Coronary artery (tissue), 2 donors: ENCODE measurements at regions not wholly inside any gene's neighbourhood (a gene's known extent, or its start where the extent isn't known, plus 50 kb on each side); places are given as distances from the start of the nearest gene placed in this dataset.
A peak's percentile ranks its signal among the peaks of the same experiment; 100 is the strongest.

ENCODE experiments used
- DNase-seq: peaks from one replicate; pipeline ENCODE4 v3.0.0-alpha.2; 2017; ENCODE audit warnings: low spot score
- H3K27ac ChIP-seq, 2 donors: fragments of 200-600 bp; sonication (generic); one replicate each; pipeline ENCODE4 v1.5.1; 2016 to 2019
- H3K4me3 ChIP-seq: fragments of 200-600 bp; sonication (generic); 2 replicates; pipeline ENCODE4 v1.5.1; 2016; ENCODE audit warnings: mild to moderate bottlenecking, moderate library complexity
- TF ChIP-seq, protein P1 (sequence below): fragments of 200-600 bp; sonication (generic); IDR thresholded peaks from one replicate; pipeline ENCODE4 v1.5.1; 2019; ENCODE audit warnings: antibody characterized with exemption

DNA sequence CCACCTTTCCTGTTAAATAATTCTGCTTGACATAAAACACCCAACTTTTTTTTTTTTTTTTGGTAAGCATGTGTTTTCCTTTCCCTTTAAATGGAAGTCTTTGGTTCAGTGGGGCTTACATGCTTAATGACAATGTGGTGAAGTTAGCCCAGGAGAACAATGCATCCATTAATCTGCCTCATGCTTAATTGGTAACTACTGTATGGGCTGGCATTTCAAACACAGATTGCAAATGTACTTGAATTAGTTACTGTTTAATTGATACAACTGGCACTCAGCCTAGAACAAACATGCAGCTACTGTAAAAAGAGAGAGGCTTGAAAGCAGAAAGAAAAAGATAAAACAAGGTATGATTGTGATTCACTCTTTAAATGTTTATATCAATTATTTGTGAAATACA is 483.6 kb upstream of the NOX3 start:
- H3K27ac ChIP-seq = no peak overlapping the region
- TF ChIP-seq, protein P1, sequence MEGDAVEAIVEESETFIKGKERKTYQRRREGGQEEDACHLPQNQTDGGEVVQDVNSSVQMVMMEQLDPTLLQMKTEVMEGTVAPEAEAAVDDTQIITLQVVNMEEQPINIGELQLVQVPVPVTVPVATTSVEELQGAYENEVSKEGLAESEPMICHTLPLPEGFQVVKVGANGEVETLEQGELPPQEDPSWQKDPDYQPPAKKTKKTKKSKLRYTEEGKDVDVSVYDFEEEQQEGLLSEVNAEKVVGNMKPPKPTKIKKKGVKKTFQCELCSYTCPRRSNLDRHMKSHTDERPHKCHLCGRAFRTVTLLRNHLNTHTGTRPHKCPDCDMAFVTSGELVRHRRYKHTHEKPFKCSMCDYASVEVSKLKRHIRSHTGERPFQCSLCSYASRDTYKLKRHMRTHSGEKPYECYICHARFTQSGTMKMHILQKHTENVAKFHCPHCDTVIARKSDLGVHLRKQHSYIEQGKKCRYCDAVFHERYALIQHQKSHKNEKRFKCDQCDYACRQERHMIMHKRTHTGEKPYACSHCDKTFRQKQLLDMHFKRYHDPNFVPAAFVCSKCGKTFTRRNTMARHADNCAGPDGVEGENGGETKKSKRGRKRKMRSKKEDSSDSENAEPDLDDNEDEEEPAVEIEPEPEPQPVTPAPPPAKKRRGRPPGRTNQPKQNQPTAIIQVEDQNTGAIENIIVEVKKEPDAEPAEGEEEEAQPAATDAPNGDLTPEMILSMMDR = no peak
- H3K4me3 ChIP-seq = no peak overlapping the region
- no peak for DNase-seq

DNA sequence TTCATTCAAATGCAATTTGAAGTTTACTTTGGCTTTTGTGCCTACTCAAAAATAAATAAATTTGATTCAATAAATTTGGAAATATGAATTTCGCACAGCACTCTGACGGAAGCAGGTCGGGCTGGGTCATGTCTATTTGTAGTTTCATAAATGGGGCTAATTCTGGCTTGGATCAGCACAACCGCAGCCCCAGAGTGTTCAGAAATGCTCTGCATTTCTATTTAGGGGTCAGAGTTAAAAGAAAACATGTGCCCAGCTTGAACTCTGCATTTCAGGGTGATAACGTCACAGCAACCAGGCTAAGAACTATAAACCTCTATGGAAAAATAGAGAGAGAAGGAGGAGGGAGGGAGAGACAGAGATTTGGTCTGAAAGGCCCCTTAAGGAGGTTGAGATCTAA is 480.9 kb upstream of the NOX3 start:
- TF ChIP-seq, protein P1 = no peak
- peak; percentile 79 for DNase-seq
- Histone ChIP-seq H3K4me3 (no peak overlapping the region), H3K27ac (peak overlapping the region; percentile 24 to 57)

DNA sequence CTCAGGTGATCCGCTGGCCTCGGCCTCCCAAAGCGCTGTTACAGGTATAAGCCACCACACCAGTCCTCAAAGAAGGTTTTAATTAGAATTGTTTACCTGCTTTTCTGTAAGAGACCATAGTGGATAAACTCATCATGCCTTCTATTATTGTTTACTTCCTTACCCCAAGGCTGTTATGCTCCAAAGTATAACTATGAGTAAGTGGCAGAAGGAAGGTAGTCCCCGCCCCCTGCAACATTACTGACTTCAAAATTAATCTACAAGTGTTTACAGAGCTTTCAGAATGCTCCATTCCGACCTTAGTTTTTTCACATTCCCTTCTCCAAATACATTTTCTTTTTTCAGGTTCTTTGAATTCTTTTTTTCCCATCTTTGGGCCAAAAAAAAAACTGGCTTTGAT is 480.5 kb upstream of the NOX3 start:
- TF ChIP-seq, protein P1 = no peak
- Histone ChIP-seq H3K27ac (peak overlapping the region; percentile 55 to 57), H3K4me3 (no peak overlapping the region)
- no peak for DNase-seq

DNA sequence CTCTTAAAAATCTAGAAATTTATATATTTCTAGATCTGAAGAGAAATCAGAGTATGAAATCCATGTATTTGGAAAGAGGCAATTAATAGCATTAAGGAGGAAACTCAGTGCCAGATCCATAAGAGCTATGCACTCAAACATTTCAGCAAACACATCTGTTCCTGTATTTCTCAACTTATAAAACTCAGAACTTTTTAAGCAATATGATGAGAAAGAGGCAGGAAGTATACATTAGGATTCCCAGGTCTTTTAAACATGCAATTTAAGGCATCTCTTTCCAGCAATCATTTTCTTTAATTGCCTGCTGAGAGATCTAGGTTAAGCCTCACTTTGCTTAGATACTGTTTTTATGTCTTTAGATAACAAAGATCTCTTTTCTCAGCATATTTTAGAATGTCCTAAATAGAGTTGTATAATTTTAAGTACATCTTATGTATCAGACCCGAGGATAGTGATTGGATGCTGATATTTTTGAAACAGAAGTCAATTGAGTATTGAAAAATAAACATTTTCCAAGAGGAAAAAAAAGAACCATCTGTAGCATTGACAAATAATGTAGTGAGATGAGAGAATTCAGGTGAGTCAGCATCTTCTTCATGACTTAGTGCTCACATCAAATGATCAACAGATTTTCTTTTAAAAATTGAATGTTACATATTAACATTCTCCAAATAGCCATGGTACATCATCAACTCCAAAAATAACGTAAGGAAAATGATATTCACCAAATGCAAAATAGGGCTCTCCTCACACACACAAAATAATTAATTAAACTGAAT is 461.4 kb upstream of the NOX3 start:
- DNase-seq = no peak
- TF ChIP-seq, protein P1 = no peak
- Histone ChIP-seq H3K27ac (no peak overlapping the region), H3K4me3 (no peak overlapping the region)

DNA sequence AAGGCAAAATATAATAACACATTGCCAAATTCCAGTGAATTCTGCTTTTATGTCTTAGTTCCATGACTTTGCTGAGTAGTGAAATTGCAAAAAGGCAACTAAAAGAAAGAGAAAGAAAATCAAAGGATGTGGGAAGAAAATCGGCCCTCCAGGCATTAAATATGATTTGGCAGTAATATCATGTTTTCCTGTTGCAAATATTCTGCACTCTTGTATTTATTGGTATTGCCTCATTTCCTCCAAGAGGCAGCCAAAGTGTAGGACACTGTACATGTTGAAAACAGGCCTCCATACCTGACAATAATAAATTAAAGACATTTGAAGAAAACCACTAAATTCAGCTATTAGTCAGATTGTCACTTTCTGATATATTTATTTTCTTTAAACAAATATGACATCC is 460.0 kb upstream of the NOX3 start:
- DNase-seq = no peak
- H3K4me3 ChIP-seq = no peak overlapping the region
- H3K27ac ChIP-seq = no peak overlapping the region
- TF ChIP-seq, protein P1 = no peak

DNA sequence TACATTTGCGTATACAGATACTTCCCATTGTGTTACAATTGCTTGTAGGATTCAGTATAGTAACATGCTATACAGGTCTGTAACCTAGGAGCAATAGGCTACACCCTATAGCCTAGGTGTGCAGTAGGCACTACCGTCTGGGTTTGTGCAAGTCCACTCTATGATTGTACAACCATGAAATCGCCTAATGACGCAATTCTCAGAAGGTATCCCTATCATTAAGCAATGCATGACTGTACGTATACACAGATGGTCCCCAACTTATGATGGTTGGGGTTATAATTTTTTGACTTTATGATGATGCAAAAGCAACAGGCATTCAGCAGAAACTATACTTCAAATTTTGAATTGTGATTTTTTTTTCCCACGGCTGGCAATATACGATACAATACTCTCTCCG is 458.2 kb upstream of the NOX3 start:
- DNase-seq = no peak
- H3K4me3 ChIP-seq = no peak overlapping the region
- TF ChIP-seq, protein P1 = no peak

DNA sequence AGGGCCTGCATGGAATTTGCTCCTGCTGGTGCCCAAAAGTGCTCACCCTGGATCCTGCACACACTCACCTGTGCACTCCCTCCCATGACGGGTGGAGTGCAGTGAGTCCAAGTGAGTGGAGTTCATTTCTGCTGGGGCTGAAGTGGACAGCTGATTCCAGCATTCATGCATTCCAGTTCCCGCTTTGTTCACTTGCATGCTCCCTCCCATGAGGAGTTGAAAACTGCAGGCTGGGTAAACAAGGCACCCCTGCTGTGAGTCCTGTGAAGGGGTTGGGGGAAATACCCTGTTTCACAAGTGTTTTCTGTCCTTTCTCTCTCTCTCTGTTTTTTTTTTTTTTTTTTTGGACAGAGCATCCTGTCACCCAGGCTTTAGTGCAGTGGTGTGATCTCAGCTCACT is 454.1 kb upstream of the NOX3 start:
- no peak overlapping the region for H3K27ac ChIP-seq
- H3K4me3 ChIP-seq = no peak overlapping the region
- DNase-seq = no peak
- TF ChIP-seq, protein P1 = no peak

More for the DNA sequence above, 458.2 kb upstream of the NOX3 start:
- H3K27ac ChIP-seq = no peak overlapping the region
